ENCODE measurements at regions not wholly inside any gene's neighbourhood (a gene's known extent, or its start where the extent isn't known, plus 50 kb on each side); places are given as distances from the start of the nearest gene placed in this dataset.

- H3K36me3 Mint-ChIP-seq, result peaks cover 6% of the 10 kb centered on the region
- H3K4me3 ChIP-seq (ENCODE audit: low read length), result no peak overlapping the region
- 86% methylated on average over 1 of the region's 2 CpGs for WGBS (ENCODE audit: insufficient coverage)
- DNase-seq, result no peak
- intact Hi-C loops (cut with micrococcal nuclease), result no loop called here
- no peaks in the 10 kb centered on the region for H3K27me3 ChIP-seq (ENCODE audit: control insufficient read depth, insufficient read depth, low read length)
- no peak for TF ChIP-seq CTCF (IDR thresholded peaks at IDR 0.05)
- peaks cover 2% of the 10 kb centered on the region for H3K9me3 ChIP-seq (ENCODE audit: control insufficient read depth, insufficient read depth, low read length)
- H3K36me3 ChIP-seq (ENCODE audit: control insufficient read depth, insufficient read depth, low read length), result no peaks in the 10 kb centered on the region
- H3K27ac ChIP-seq (ENCODE audit: low read length), result no peak overlapping the region
- peaks cover 8 to 17% of the 10 kb centered on the region in 2 donors for H3K9me3 Mint-ChIP-seq
- H3K4me1 ChIP-seq (ENCODE audit: control insufficient read depth, insufficient read depth, low read length), result no peaks in the 10 kb centered on the region
- H3K4me1 Mint-ChIP-seq, result no peaks in the 10 kb centered on the region
- no peak for ATAC-seq
- H3K4me3 Mint-ChIP-seq, result no peak overlapping the region
- no peak overlapping the region for H3K27ac Mint-ChIP-seq
- H3K27me3 Mint-ChIP-seq (ENCODE audit: low read depth in 2 of 2), result no peaks in the 10 kb centered on the region
These were observed 559.5 kb upstream of the PTCHD4 start for GRCh38 chr6:48670546-48670945.

GRCh38 chr6:48667797-48668196 lies 556.8 kb upstream of the PTCHD4 start:
- no peak for TF ChIP-seq CTCF (IDR thresholded peaks at IDR 0.05)
- intact Hi-C loops (cut with micrococcal nuclease), result no loop called here
- Mint-ChIP-seq H3K4me1 (no peaks in the 10 kb centered on the region), H3K27ac (no peak overlapping the region), H3K9me3 (peaks cover 6 to 16% of the 10 kb centered on the region in 2 donors), H3K36me3 (peaks cover 6% of the 10 kb centered on the region), H3K27me3 (ENCODE audit: low read depth in 2 of 2) (no peaks in the 10 kb centered on the region), H3K4me3 (no peak overlapping the region)
- Histone ChIP-seq H3K4me1 (ENCODE audit: control insufficient read depth, insufficient read depth, low read length) (no peaks in the 10 kb centered on the region), H3K36me3 (ENCODE audit: control insufficient read depth, insufficient read depth, low read length) (no peaks in the 10 kb centered on the region), H3K4me3 (ENCODE audit: low read length) (no peak overlapping the region), H3K9me3 (ENCODE audit: control insufficient read depth, insufficient read depth, low read length) (peaks cover 2% of the 10 kb centered on the region), H3K27ac (ENCODE audit: low read length) (no peak overlapping the region), H3K27me3 (ENCODE audit: control insufficient read depth, insufficient read depth, low read length) (no peaks in the 10 kb centered on the region)
- no peak for DNase-seq
- no peak for ATAC-seq
- whole genome bisulfite sequencing (ENCODE audit: insufficient coverage), result 78% methylated on average over 1 of the region's 2 CpGs

GRCh38 chr6:48664826-48665225 lies 553.8 kb upstream of the PTCHD4 start:
- no peaks in the 10 kb centered on the region for H3K36me3 ChIP-seq (ENCODE audit: control insufficient read depth, insufficient read depth, low read length)
- intact Hi-C loops (cut with micrococcal nuclease), result no loop called here
- Mint-ChIP-seq H3K27ac (no peak overlapping the region), H3K9me3 (peaks cover 6 to 15% of the 10 kb centered on the region in 2 donors), H3K36me3 (peaks cover 1% of the 10 kb centered on the region), H3K4me1 (no peaks in the 10 kb centered on the region), H3K4me3 (no peak overlapping the region), H3K27me3 (ENCODE audit: low read depth in 2 of 2) (no peaks in the 10 kb centered on the region)
- H3K9me3 ChIP-seq (ENCODE audit: control insufficient read depth, insufficient read depth, low read length), result no peaks in the 10 kb centered on the region
- no peak for DNase-seq
- no peak for TF ChIP-seq CTCF (IDR thresholded peaks at IDR 0.05)
- no peak overlapping the region for H3K27ac ChIP-seq (ENCODE audit: low read length)
- ATAC-seq, result no peak
- H3K27me3 ChIP-seq (ENCODE audit: control insufficient read depth, insufficient read depth, low read length), result no peaks in the 10 kb centered on the region
- H3K4me3 ChIP-seq (ENCODE audit: low read length), result no peak overlapping the region
- H3K4me1 ChIP-seq (ENCODE audit: control insufficient read depth, insufficient read depth, low read length), result no peaks in the 10 kb centered on the region
- 96% methylated on average over 2 of the region's 3 CpGs for WGBS (ENCODE audit: insufficient coverage)

GRCh38 chr6:48658915-48659314 lies 547.9 kb upstream of the PTCHD4 start:
- Mint-ChIP-seq H3K4me1 (no peaks in the 10 kb centered on the region), H3K27me3 (ENCODE audit: low read depth in 2 of 2) (no peaks in the 10 kb centered on the region), H3K27ac (no peak overlapping the region), H3K9me3 (peaks cover 5 to 28% of the 10 kb centered on the region in 2 donors), H3K36me3 (no peaks in the 10 kb centered on the region), H3K4me3 (no peak overlapping the region)
- no peak for TF ChIP-seq CTCF (IDR thresholded peaks at IDR 0.05)
- no peaks in the 10 kb centered on the region for H3K27me3 ChIP-seq (ENCODE audit: control insufficient read depth, insufficient read depth, low read length)
- H3K4me1 ChIP-seq (ENCODE audit: control insufficient read depth, insufficient read depth, low read length), result no peaks in the 10 kb centered on the region
- no peak overlapping the region for H3K27ac ChIP-seq (ENCODE audit: low read length)
- H3K36me3 ChIP-seq (ENCODE audit: control insufficient read depth, insufficient read depth, low read length), result no peaks in the 10 kb centered on the region
- DNase-seq (no peak), ATAC-seq (no peak)
- no peak overlapping the region for H3K4me3 ChIP-seq (ENCODE audit: low read length)
- 63% methylated on average over 2 of the region's 2 CpGs for WGBS (ENCODE audit: insufficient coverage)
- intact Hi-C loops (cut with micrococcal nuclease), result no loop called here
- no peaks in the 10 kb centered on the region for H3K9me3 ChIP-seq (ENCODE audit: control insufficient read depth, insufficient read depth, low read length)

Data from natural killer cell (primary cell).